Neuronal stem cell (in vitro differentiated cells): ENCODE measurements at regions not wholly inside any gene's neighbourhood (a gene's known extent, or its start where the extent isn't known, plus 50 kb on each side); places are given as distances from the start of the nearest gene placed in this dataset.

Experiments used
- DNase-seq: peaks from one replicate; pipeline ENCODE4 v3.0.0-alpha.2; 2013; ENCODE audit warnings: low spot score
- H2AFZ ChIP-seq: one replicate; pipeline ENCODE4 v1.6.1; 2013; ENCODE audit warnings: mild to moderate bottlenecking, low read length, inconsistent platforms
- H2AK5ac ChIP-seq: 2 replicates; pipeline ENCODE4 v1.6.1; 2013; ENCODE audit warnings: low read depth, mild to moderate bottlenecking, inconsistent platforms, low read length, moderate library complexity, mixed read lengths
- H2BK120ac ChIP-seq: 2 replicates; pipeline ENCODE4 v1.6.1; 2013; ENCODE audit warnings: low read depth, mild to moderate bottlenecking, inconsistent platforms, low read length, moderate library complexity, mixed read lengths
- H2BK12ac ChIP-seq: one replicate; pipeline ENCODE4 v1.6.1; 2013; ENCODE audit warnings: low read length, inconsistent platforms
- H2BK15ac ChIP-seq: 2 replicates; pipeline ENCODE4 v1.6.1; 2013; ENCODE audit warnings: mild to moderate bottlenecking, low read length, inconsistent platforms, mixed read lengths
- H2BK5ac ChIP-seq: one replicate; pipeline ENCODE4 v1.6.1; 2013; ENCODE audit warnings: inconsistent platforms, mild to moderate bottlenecking, low read length, moderate library complexity
- H3K14ac ChIP-seq: one replicate; pipeline ENCODE4 v1.6.1; 2013; ENCODE audit warnings: low read length, inconsistent platforms
- H3K18ac ChIP-seq: 2 replicates; pipeline ENCODE4 v1.6.1; 2013; ENCODE audit warnings: low read length, inconsistent platforms
- H3K23ac ChIP-seq: 2 replicates; pipeline ENCODE4 v1.6.1; 2013; ENCODE audit warnings: low read depth, mild to moderate bottlenecking, mixed read lengths, low read length, inconsistent platforms; ENCODE audit not compliant: poor library complexity
- H3K27ac ChIP-seq: replicated peaks from 3 replicates; pipeline ENCODE4 v1.5.1; 2013; ENCODE audit warnings: low read length, inconsistent platforms
- H3K27me3 ChIP-seq, 3 experiments: 2 replicates each; pipeline ENCODE4 v1.6.1; 2013; ENCODE audit warnings: low read length in 3 of 3, mild to moderate bottlenecking in 2 of 3, inconsistent platforms in 1 of 3, low read depth in 1 of 3, mixed read lengths in 1 of 3, moderate library complexity in 1 of 3; ENCODE audit not compliant: control insufficient read depth in 3 of 3, insufficient read depth in 3 of 3
- H3K36me3 ChIP-seq, 2 donors: replicated peaks in 1 of 2; 2 replicates each; pipeline ENCODE4 v1.6.1; 2013; ENCODE audit warnings: low read length in 2 of 2; ENCODE audit not compliant: control insufficient read depth in 2 of 2, insufficient read depth in 2 of 2
- H3K4ac ChIP-seq: 2 replicates; pipeline ENCODE4 v1.6.1; 2013; ENCODE audit warnings: inconsistent platforms, mild to moderate bottlenecking, low read length, moderate library complexity
- H3K4me1 ChIP-seq, 2 donors: 1 replicate in 1 of 2; 2 replicates in 1 of 2; pipeline ENCODE4 v1.6.1; 2013; ENCODE audit warnings: low read length in 2 of 2, low read depth in 1 of 2; ENCODE audit not compliant: control insufficient read depth in 2 of 2, insufficient read depth in 1 of 2
- H3K4me2 ChIP-seq: one replicate; pipeline ENCODE4 v1.6.1; 2013; ENCODE audit warnings: mild to moderate bottlenecking, low read length, inconsistent platforms; ENCODE audit not compliant: insufficient read depth, poor library complexity, severe bottlenecking
- H3K4me3 ChIP-seq, 2 donors: 2 replicates each; pipeline ENCODE4 v1.5.1; 2013; ENCODE audit warnings: low read length in 2 of 2, mild to moderate bottlenecking in 2 of 2, inconsistent platforms in 1 of 2, moderate library complexity in 1 of 2
- H3K79me1 ChIP-seq: one replicate; pipeline ENCODE4 v1.6.1; 2013; ENCODE audit warnings: low read depth, mild to moderate bottlenecking, inconsistent platforms, low read length, moderate library complexity
- H3K9ac ChIP-seq: one replicate; pipeline ENCODE4 v1.6.1; 2013; ENCODE audit warnings: mild to moderate bottlenecking, low read depth, low read length, inconsistent platforms; ENCODE audit not compliant: poor library complexity
- H3K9me3 ChIP-seq, 2 donors: replicated peaks in 1 of 2; 2 replicates each; pipeline versions ENCODE3 to v1.6.1; 2013; ENCODE audit warnings: low read length in 2 of 2, mild to moderate bottlenecking in 2 of 2, inconsistent platforms in 1 of 2, low read depth in 1 of 2, mixed read lengths in 1 of 2, moderate library complexity in 1 of 2; ENCODE audit not compliant: control insufficient read depth in 2 of 2, insufficient read depth in 1 of 2
- H4K8ac ChIP-seq: one replicate; pipeline ENCODE4 v1.6.1; 2013; ENCODE audit warnings: low read depth, mild to moderate bottlenecking, inconsistent platforms, low read length, moderate library complexity
- H4K91ac ChIP-seq: one replicate; pipeline ENCODE4 v1.6.1; 2013; ENCODE audit warnings: low read length, low read depth, mild to moderate bottlenecking, inconsistent platforms; ENCODE audit not compliant: poor library complexity
- WGBS, 2 donors: extraction: QIAGEN DNeasy Blood & Tissue Kit; methylation state at CpG; one replicate each; pipeline ENCODE4 v1.1.7; 2013; ENCODE audit warnings: missing lambda C conversion rate in 2 of 2, mixed read lengths in 1 of 2; ENCODE audit not compliant: insufficient read length in 2 of 2, insufficient replicate concordance in 1 of 2; ENCODE audit errors: extremely low coverage in 2 of 2; 5-methylcytosine and 5-hydroxymethylcytosine counted together

DNA sequence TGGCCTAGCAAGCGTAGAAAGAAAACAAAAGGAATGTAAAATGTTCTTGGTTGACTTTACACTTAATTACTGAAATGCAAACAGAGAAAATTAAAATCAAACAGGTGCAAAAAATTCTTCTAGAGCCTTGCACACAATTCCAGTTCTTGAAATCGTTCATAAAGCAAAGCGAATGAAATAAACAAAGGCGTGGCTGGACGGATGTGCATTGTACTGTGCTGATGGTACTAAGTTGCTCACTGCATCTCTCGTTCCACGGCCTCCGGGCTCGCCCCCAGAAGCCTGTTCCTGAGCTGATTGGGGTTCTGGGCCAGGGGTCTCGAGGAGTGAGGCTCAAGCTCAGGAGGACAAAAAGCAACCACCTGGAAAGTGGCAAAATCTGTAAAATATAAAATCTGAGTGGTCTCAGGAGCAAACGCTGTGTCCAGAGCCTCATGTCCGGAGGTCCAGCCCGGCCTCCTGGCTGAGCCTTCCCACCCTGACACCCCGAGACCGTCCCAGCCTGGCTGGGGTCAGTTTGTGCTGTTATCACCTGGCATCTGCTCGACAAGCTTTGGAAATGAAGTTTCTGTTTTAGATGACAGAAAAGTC lies 71.3 kb downstream of the TTLL2 start:
- Histone ChIP-seq H2AK5ac (peak overlapping the region; percentile 71), H2BK5ac (peak overlapping the region; percentile 10), H3K4ac (no peak overlapping the region), H3K27ac (no peak overlapping the region), H3K27me3 (peaks cover 0 to 12% (median 0%) of the 10 kb centered on the region in 3 experiments), H2BK120ac (no peak overlapping the region), H3K4me2 (no peak overlapping the region), H2BK12ac (no peak overlapping the region), H3K79me1 (no peaks in the 10 kb centered on the region), H4K8ac (no peak overlapping the region), H3K36me3 (no peaks in the 10 kb centered on the region), H3K14ac (no peak overlapping the region), H4K91ac (no peak overlapping the region), H3K23ac (no peak overlapping the region), H3K18ac (no peak overlapping the region), H3K9me3 (no peaks in the 10 kb centered on the region), H2AFZ (no peak overlapping the region), H3K9ac (no peak overlapping the region), H3K4me3 (no peak overlapping the region), H2BK15ac (no peak overlapping the region), H3K4me1 (no peaks in the 10 kb centered on the region)
- DNase-seq = no peak
- no CpG with 5 or more reads among the region's 16 CpGs for WGBS, 2 donors

DNA sequence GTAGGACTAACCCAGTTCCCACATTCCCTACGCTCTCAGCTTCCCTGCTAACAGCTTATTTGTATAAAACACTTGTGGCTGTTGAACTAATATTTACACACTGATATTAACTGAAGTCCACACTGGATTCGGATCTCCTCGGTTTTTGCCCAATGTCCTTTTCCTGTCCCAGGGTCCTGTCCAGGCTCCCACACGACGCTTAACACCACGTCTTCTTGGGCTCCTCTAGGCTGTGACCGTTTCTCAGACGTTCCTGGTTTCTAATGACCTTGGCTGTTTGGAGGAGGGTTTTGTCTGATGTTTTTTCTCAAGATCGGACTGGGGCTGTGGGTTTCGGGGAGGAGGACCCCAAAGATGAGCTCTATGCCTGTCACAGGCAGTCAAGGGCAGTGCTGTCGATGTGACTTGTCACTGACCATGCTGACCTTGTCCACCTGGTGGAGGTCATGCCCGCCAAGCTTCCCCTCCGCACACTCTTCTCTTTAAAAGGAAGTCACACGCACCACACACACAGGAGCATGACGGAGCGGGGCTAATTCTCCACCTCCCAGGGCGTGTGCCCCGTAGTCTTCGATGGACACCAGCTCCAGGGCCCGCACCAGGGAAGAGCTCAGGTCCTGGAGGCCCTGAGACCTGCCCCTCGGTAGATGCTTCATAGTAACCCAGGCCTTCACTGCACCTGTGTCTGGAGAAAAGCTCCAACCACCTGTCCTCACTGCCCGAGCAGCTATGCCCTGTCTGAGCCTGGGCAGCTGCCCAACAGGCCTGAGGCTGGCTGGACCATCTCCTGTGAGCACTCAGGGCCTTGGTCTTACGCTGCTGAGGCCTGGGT lies 72.0 kb downstream of the TTLL2 start:
- H2AK5ac ChIP-seq = peak overlapping the region; percentile 95
- no peak overlapping the region for H4K91ac ChIP-seq
- H2BK12ac ChIP-seq = no peak overlapping the region
- H3K4me1 ChIP-seq = peaks cover 0 to 5% of the 10 kb centered on the region in 2 donors
- no peak overlapping the region for H2AFZ ChIP-seq
- no peak overlapping the region for H3K4me2 ChIP-seq
- no peaks in the 10 kb centered on the region for H3K36me3 ChIP-seq
- no peak overlapping the region for H3K27ac ChIP-seq
- H3K4me3 ChIP-seq = no peak overlapping the region
- H2BK15ac ChIP-seq = peak overlapping the region; percentile 51
- no peak overlapping the region for H4K8ac ChIP-seq
- peaks cover 0 to 12% (median 0%) of the 10 kb centered on the region in 3 experiments for H3K27me3 ChIP-seq
- no CpG with 5 or more reads among the region's 23 CpGs for WGBS, 2 donors
- no peak overlapping the region for H2BK120ac ChIP-seq
- no peak overlapping the region for H3K23ac ChIP-seq
- no peaks in the 10 kb centered on the region for H3K79me1 ChIP-seq
- no peaks in the 10 kb centered on the region for H3K9me3 ChIP-seq
- no peak for DNase-seq
- peak overlapping the region; percentile 31 for H3K9ac ChIP-seq
- H2BK5ac ChIP-seq = peak overlapping the region; percentile 10
- peak overlapping the region; percentile 82 for H3K14ac ChIP-seq
- no peak overlapping the region for H3K4ac ChIP-seq
- H3K18ac ChIP-seq = peak overlapping the region; percentile 59

GRCh38 chr6:167397712-167398111 lies 72.8 kb downstream of the TTLL2 start:
- Histone ChIP-seq H4K91ac (no peak overlapping the region), H3K27me3 (peaks cover 0 to 12% (median 0%) of the 10 kb centered on the region in 3 experiments), H3K27ac (no peak overlapping the region), H3K14ac (no peak overlapping the region), H2AK5ac (peak overlapping the region; percentile 44), H3K79me1 (no peaks in the 10 kb centered on the region), H3K4me3 (no peak overlapping the region), H2AFZ (no peak overlapping the region), H4K8ac (no peak overlapping the region), H2BK120ac (no peak overlapping the region), H3K4me1 (peaks cover 4 to 11% of the 10 kb centered on the region in 2 donors), H2BK12ac (no peak overlapping the region), H2BK5ac (no peak overlapping the region), H3K9ac (no peak overlapping the region), H2BK15ac (peak overlapping the region; percentile 51), H3K36me3 (no peaks in the 10 kb centered on the region), H3K4ac (no peak overlapping the region), H3K18ac (peak overlapping the region; percentile 27), H3K23ac (no peak overlapping the region), H3K9me3 (no peaks in the 10 kb centered on the region), H3K4me2 (no peak overlapping the region)
- no CpG with 5 or more reads among the region's 6 CpGs for WGBS, 2 donors
- no peak for DNase-seq
